Esophagus muscularis mucosa (tissue), 4 donors: ENCODE measurements at regions not wholly inside any gene's neighbourhood (a gene's known extent, or its start where the extent isn't known, plus 50 kb on each side); places are given as distances from the start of the nearest gene placed in this dataset.

ENCODE experiments used
- EP300 ChIP-seq: sonication (generic); formaldehyde crosslinking; IDR thresholded peaks from one replicate; pipeline ENCODE4 v1.6.1; 2017; ENCODE audit warnings: antibody characterized with exemption
- POLR2A ChIP-seq: fragments of 450-650 bp; IDR thresholded peaks from one replicate; pipeline ENCODE4 v1.6.1; 2017; ENCODE audit warnings: antibody characterized with exemption, moderate library complexity, mild to moderate bottlenecking, low read depth
- POLR2AphosphoS5 ChIP-seq, 2 donors: sonication (generic); formaldehyde crosslinking; IDR thresholded peaks; one replicate each; pipeline ENCODE4 v1.6.1; 2017; ENCODE audit warnings: antibody characterized with exemption in 2 of 2
- TF ChIP-seq, protein P1 (sequence below), 3 experiments: fragments of 200-600 bp in 2 of 3; fragments of 450-650 bp in 1 of 3; sonication (generic) in 2 of 3; IDR thresholded peaks; one replicate each; pipeline ENCODE4 v1.5.1; 2017 to 2019; ENCODE audit warnings: antibody characterized with exemption in 3 of 3, mild to moderate bottlenecking in 2 of 3, moderate library complexity in 1 of 3

DNA sequence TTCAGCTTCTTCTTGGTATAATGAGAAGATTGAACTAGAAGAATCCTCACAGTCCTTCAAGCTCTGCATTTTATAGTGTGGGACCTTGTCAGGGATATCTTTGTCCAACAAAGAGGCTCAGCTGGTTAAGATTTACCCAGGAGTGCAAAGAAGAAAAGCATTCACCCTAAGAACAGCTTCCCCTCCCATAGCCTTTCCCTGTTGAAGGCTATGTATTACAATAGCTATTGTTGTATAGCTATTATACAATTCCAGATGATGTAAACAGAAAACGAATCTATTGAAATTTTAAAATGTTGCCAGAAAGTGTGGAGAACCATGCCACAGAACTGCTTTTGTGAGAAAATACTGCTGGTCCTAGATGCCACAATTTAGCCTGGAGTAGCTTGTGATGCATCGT lies 85.5 kb upstream of the CNKSR3 start:
- TF ChIP-seq, protein P1, sequence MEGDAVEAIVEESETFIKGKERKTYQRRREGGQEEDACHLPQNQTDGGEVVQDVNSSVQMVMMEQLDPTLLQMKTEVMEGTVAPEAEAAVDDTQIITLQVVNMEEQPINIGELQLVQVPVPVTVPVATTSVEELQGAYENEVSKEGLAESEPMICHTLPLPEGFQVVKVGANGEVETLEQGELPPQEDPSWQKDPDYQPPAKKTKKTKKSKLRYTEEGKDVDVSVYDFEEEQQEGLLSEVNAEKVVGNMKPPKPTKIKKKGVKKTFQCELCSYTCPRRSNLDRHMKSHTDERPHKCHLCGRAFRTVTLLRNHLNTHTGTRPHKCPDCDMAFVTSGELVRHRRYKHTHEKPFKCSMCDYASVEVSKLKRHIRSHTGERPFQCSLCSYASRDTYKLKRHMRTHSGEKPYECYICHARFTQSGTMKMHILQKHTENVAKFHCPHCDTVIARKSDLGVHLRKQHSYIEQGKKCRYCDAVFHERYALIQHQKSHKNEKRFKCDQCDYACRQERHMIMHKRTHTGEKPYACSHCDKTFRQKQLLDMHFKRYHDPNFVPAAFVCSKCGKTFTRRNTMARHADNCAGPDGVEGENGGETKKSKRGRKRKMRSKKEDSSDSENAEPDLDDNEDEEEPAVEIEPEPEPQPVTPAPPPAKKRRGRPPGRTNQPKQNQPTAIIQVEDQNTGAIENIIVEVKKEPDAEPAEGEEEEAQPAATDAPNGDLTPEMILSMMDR (IDR thresholded peaks at IDR 0.05): no peak
- TF ChIP-seq POLR2A (no peak), POLR2AphosphoS5 (IDR thresholded peaks at IDR 0.05) (no peak), EP300 (no peak)
